UCSD-AML1 (cell line): ENCODE measurements at regions not wholly inside any gene's neighbourhood (a gene's known extent, or its start where the extent isn't known, plus 50 kb on each side); places are given as distances from the start of the nearest gene placed in this dataset.

Experiments
- DNase-seq: peaks from one replicate; lab custom pipeline; 2025; ENCODE audit not compliant: unreplicated experiment; lab: John Stamatoyannopoulos, UW

- no peak for DNase-seq
These were observed 149.9 kb downstream of the ASB1 start for GRCh38 chr2:238576674-238577073.

DNA sequence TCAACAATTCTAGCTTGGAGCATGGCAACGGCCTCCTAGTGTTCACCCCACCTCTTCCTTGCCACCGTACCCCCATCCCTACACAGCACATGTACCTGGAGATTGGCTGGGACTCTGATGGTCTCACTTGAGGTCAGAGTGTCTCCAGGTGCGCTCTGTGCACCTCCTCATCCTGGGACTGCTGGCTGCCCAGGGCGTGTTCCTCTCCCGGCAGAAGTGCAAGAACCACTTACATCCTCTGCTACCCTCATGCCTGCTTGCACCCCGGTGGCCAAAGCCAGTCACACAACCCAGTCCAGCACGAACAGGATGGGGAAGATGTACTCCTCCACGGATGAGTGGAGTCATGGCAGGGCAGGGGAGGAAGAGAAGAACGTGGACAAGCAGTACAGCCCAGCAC, 151.5 kb downstream of the ASB1 start:
- DNase-seq = no peak

DNA sequence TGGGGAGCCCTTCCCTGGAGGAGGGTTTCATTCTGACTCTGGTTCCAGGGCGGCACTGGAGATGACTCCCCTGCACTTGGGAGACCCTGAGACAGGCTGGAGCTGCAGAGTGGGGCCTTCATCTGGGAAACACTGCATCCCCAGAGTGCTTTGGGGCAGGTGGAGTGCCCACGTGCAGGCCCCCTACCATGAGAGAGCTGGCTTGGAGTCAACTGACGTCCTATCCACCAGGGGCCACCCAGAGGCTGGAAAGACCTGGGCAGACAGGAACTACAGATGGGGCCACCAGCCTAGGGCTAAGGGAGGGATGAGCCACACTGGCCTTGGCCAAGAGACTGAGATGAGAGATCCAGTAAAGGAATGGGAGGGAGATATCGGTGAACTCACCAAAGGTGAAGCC, 153.8 kb downstream of the ASB1 start:
- DNase-seq = no peak

DNA sequence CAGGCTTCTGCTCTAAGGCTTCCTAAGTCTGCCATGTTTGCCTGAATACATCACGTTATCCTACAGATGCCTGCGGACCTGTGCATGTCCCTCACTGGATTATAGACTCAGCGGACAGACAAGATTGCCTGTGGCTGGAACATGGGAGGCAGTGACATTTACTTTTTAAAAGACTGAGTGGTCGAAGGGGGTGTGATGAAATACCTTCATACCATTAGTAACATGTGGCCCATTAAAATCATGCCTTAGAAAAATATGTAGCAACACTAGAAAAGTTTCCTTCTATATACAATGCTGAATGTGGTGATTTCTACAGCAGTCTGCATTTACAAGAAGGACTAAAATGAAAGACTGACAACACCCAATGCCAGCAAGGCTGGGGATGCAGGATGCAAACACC, 154.4 kb downstream of the ASB1 start:
- DNase-seq = no peak

GRCh38 chr2:238582159-238582558, 155.4 kb downstream of the ASB1 start:
- DNase-seq = no peak

DNA sequence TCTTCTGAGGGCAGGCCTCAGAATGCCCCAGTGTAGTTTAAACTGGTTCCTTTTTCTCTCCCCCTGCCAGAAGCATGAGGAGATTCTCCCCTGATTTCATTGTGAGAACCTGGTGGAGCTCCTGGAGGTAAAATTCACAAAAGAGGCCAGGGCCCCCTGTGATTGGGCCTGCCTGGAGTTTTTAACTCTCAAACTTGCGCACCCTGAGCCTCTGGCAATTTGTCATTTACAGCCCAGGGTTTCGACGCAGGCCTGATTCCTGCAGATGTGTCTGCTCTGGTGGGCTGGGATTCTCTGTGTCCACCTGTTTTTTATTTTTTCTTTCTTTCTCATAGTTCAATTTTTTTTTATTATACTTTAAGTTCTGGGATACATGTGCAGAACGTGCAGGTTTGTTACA, 157.9 kb downstream of the ASB1 start:
- no peak for DNase-seq

DNA sequence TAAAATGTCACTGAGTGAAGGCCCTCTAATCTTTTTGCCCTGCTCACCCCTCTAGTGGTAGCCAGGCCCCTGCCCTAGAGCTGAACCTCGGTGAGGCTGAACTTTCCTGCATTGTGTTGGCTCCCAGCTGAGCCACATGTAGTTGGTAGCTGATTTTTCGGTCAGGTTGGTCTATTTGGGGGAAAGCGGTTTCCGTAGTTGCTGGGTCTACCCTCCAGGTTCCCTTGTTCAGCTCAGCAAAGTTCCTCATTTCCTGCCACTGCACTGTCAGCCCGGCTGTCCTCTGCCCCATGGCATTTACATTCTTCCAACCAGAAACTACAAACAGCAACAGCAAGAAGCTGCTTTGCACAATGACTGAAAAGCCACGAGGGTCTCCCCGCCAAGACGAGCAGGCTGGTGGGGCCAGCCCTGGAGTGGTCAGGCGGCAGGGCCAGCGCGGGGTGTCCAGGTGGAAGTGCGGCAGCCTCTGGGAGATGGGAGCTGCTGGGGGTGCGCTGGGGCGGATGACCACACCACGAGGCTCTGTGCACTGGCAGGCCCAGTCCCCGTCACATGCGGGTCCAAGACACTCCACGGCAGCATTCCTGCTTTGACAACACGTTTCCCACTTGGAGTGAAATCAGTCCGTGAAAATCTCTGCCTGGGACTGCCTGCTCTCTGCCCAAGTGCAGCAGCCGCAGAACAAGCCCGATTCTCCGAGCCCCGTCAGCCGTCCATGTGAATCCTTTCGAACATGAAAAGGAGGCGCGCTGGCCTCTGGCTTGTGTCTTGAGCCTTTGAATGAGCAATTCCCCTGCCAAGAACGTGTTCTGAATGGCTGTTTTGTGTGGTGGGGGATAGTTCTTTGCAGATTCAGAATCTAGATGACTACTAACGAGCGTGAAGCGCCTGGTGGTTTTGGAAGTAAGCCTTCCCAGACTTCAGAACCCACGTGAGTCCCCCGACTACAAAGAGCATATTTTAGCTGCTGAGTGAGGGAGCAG, 159.4 kb downstream of the ASB1 start:
- DNase-seq = no peak

- no peak for DNase-seq
These were observed 160.4 kb downstream of the ASB1 start for GRCh38 chr2:238586931-238587775.

GRCh38 chr2:238587776-238588660, 161.3 kb downstream of the ASB1 start:
- DNase-seq = no peak

- no peak for DNase-seq
These were observed 163.1 kb downstream of the ASB1 start for GRCh38 chr2:238589591-238590460.

GRCh38 chr2:238591732-238592131, 165.0 kb downstream of the ASB1 start:
- no peak for DNase-seq

DNA sequence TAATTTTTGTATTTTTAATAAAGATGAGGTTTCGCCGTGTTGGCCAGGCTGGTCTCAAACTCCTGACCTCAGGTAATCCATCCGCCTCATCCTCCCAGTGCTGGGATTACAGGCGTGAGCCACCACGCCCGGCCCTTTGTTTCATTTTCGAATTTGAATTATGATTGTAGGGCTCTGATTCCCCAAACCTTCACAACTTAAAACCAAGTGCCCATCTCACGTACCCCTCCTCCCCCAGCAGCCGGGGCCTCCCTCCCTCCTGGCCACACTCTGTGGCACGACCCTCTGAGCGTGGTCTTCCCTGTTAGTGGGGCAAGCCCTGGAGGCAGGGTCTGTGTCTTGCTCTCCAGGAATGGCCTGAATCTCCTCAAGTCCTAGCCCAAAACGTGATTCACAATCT, 166.5 kb downstream of the ASB1 start:
- DNase-seq = no peak

GRCh38 chr2:238593678-238594077, 167.0 kb downstream of the ASB1 start:
- DNase-seq = no peak

DNA sequence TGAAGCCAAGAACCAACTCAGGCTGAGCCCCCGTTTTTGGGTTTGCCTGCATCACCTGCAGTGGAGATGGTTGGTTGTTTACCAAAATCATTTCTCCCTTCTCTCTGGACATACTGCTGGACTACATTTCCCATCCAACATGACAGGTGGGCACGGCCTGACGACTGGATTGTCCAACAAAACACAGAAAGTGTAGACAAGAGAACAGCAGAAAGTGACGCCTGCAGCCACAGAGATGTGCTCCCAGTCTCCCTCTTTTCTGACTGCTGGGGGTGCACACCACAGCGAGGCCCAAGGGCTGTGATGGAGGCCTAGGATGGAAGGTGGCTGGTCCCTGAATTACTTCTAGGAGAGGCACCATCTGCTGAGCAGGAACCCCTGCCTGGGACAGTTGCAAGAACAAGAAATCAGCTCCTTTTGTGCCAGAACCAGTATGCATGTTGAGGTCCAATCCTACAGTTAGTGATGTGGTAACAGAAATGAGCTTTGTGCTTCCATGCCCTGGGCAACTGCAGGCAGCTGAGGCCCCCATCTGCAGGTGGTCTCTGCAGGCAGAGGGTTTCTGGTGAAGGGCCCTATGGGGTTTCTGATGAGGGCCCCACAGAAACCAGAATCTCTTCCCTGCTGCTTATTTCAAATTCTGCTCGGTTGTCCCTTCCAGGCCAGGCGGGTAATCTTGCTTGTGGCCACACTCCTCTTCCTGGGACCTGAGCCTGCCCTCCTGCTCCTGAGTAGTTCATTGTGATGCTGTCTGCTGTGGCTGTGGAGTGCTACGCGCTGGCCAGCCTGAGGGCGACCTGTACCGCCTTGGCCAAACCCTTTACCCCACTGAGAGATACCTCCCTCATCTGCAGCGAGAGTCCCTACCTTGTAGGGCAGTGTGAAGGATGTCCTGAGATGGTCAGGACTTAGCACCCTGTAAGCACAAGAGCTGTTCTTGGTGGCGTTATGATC, 168.3 kb downstream of the ASB1 start:
- no peak for DNase-seq

- DNase-seq = no peak
These were observed 169.2 kb downstream of the ASB1 start for GRCh38 chr2:238595750-238596570.

GRCh38 chr2:238596571-238597551, 170.1 kb downstream of the ASB1 start:
- DNase-seq = no peak
